H9 (cell line): ENCODE measurements at regions not wholly inside any gene's neighbourhood (a gene's known extent, or its start where the extent isn't known, plus 50 kb on each side); places are given as distances from the start of the nearest gene placed in this dataset.

ENCODE experiments used
- DNase-seq: peaks from one replicate; pipeline ENCODE4 v3.0.0-alpha.2; 2017
- H2AFZ ChIP-seq: one replicate; pipeline ENCODE4 v1.6.1; 2013; ENCODE audit warnings: mild to moderate bottlenecking, low read length, control low read depth, moderate library complexity
- H2AK5ac ChIP-seq: 2 replicates; pipeline ENCODE4 v1.6.1; 2013; ENCODE audit warnings: low read length, control low read depth, mixed read lengths; ENCODE audit not compliant: insufficient read length
- H2BK120ac ChIP-seq: one replicate; pipeline ENCODE4 v1.6.1; 2013; ENCODE audit warnings: low read depth, mild to moderate bottlenecking, low read length, control low read depth, inconsistent platforms; ENCODE audit not compliant: poor library complexity, severe bottlenecking
- H2BK12ac ChIP-seq: 2 replicates; pipeline ENCODE4 v1.6.1; 2013; ENCODE audit warnings: low read length, control low read depth, mixed read lengths, low read depth; ENCODE audit not compliant: insufficient read length
- H2BK15ac ChIP-seq: 2 replicates; pipeline ENCODE4 v1.6.1; 2013; ENCODE audit warnings: low read depth, low read length, control low read depth
- H2BK20ac ChIP-seq: one replicate; pipeline ENCODE4 v1.6.1; 2013; ENCODE audit warnings: low read depth, mild to moderate bottlenecking, low read length, control low read depth, inconsistent platforms; ENCODE audit not compliant: poor library complexity, severe bottlenecking
- H2BK5ac ChIP-seq: 2 replicates; pipeline ENCODE4 v1.6.1; 2013; ENCODE audit warnings: low read length, control low read depth, mixed read lengths; ENCODE audit not compliant: insufficient read length
- H3K14ac ChIP-seq: 2 replicates; pipeline ENCODE4 v1.6.1; 2013; ENCODE audit warnings: low read length, control low read depth; ENCODE audit not compliant: insufficient read depth
- H3K18ac ChIP-seq: 2 replicates; pipeline ENCODE4 v1.6.1; 2013; ENCODE audit warnings: low read depth, mild to moderate bottlenecking, mixed read lengths, low read length, control low read depth; ENCODE audit not compliant: insufficient read length
- H3K23ac ChIP-seq: 2 replicates; pipeline ENCODE4 v1.6.1; 2013; ENCODE audit warnings: low read length, control low read depth, mixed read lengths, low read depth; ENCODE audit not compliant: insufficient read length
- H3K23me2 ChIP-seq: 2 replicates; pipeline ENCODE4 v1.6.1; 2013; ENCODE audit warnings: low read depth, mild to moderate bottlenecking, mixed read lengths, low read length, control low read depth; ENCODE audit not compliant: insufficient read length, poor library complexity, severe bottlenecking
- H3K27ac ChIP-seq: 2 replicates; pipeline ENCODE4 v1.5.1; 2013; ENCODE audit warnings: low read length, control low read depth, mixed read lengths, low read depth; ENCODE audit not compliant: insufficient read length
- H3K27me3 ChIP-seq: 2 replicates; pipeline ENCODE4 v1.6.1; 2013; ENCODE audit warnings: low read length, control low read depth, inconsistent platforms; ENCODE audit not compliant: insufficient read depth
- H3K4ac ChIP-seq: 2 replicates; pipeline ENCODE4 v1.6.1; 2013; ENCODE audit warnings: low read depth, mild to moderate bottlenecking, control low read depth, inconsistent platforms, low read length, moderate library complexity
- H3K4me1 ChIP-seq: 2 replicates; pipeline ENCODE4 v1.6.1; 2013; ENCODE audit warnings: low read length, control low read depth, inconsistent platforms; ENCODE audit not compliant: insufficient read depth
- H3K4me2 ChIP-seq: 2 replicates; pipeline ENCODE4 v1.6.1; 2013; ENCODE audit warnings: low read length, control low read depth, mixed read lengths; ENCODE audit not compliant: insufficient read length, insufficient read depth
- H3K56ac ChIP-seq: 2 replicates; pipeline ENCODE4 v1.6.1; 2013; ENCODE audit warnings: low read depth, mild to moderate bottlenecking, mixed read lengths, low read length, control low read depth; ENCODE audit not compliant: insufficient read length
- H3K79me1 ChIP-seq: 2 replicates; pipeline ENCODE4 v1.6.1; 2013; ENCODE audit warnings: low read depth, mild to moderate bottlenecking, moderate library complexity, low read length, control low read depth, inconsistent platforms; ENCODE audit not compliant: insufficient read depth, poor library complexity, severe bottlenecking
- H3K79me2 ChIP-seq: 2 replicates; pipeline ENCODE4 v1.6.1; 2013; ENCODE audit warnings: low read length, control low read depth, inconsistent platforms; ENCODE audit not compliant: insufficient read depth
- H3K9ac ChIP-seq: 2 replicates; pipeline ENCODE4 v1.6.1; 2013; ENCODE audit warnings: low read length, control low read depth, mixed read lengths; ENCODE audit not compliant: insufficient read length; ENCODE audit errors: extremely low read depth
- H3K9me3 ChIP-seq: one replicate; pipeline ENCODE4 v1.6.1; 2013; ENCODE audit warnings: low read depth, low read length, inconsistent platforms; ENCODE audit not compliant: control insufficient read depth
- H3T11ph ChIP-seq: one replicate; pipeline ENCODE4 v1.6.1; 2013; ENCODE audit warnings: mild to moderate bottlenecking, low read length, control low read depth, inconsistent platforms
- H4K20me1 ChIP-seq: one replicate; pipeline ENCODE4 v1.6.1; 2013; ENCODE audit not compliant: control insufficient read depth, insufficient read length, insufficient read depth
- H4K5ac ChIP-seq: 2 replicates; pipeline ENCODE4 v1.6.1; 2013; ENCODE audit warnings: low read depth, mild to moderate bottlenecking, mixed read lengths, low read length, control low read depth; ENCODE audit not compliant: insufficient read length
- H4K8ac ChIP-seq: replicated peaks from 2 replicates; pipeline ENCODE4 v1.6.1; 2013; ENCODE audit warnings: low read length, control low read depth, mixed read lengths, low read depth; ENCODE audit not compliant: insufficient read length
- H4K91ac ChIP-seq: 2 replicates; pipeline ENCODE4 v1.6.1; 2013; ENCODE audit warnings: low read depth, mild to moderate bottlenecking, moderate library complexity, mixed read lengths, low read length, control low read depth; ENCODE audit not compliant: insufficient read length
- H3K27ac Mint-ChIP-seq, 3 experiments: 2 replicates in 2 of 3; 3 replicates in 1 of 3; pipeline ENCODE4 v1.8.0; 2020 to 2021; ENCODE audit warnings: mixed read lengths in 3 of 3, mild to moderate bottlenecking in 1 of 3, moderate library complexity in 1 of 3
- H3K27me3 Mint-ChIP-seq: 2 replicates; pipeline ENCODE4 v1.8.0; 2021; ENCODE audit warnings: low read depth, mild to moderate bottlenecking, moderate library complexity, mixed read lengths
- H3K36me3 Mint-ChIP-seq, 3 experiments: 2 replicates in 2 of 3; 3 replicates in 1 of 3; pipeline ENCODE4 v1.8.0; 2020 to 2021; ENCODE audit warnings: low read depth in 3 of 3, mixed read lengths in 3 of 3; ENCODE audit not compliant: insufficient read depth in 1 of 3
- H3K4me1 Mint-ChIP-seq, 2 experiments: 2 replicates each; pipeline ENCODE4 v1.8.0; 2020; ENCODE audit warnings: mixed read lengths in 2 of 2
- H3K4me3 Mint-ChIP-seq, 2 experiments: 2 replicates in 1 of 2; 3 replicates in 1 of 2; pipeline ENCODE4 v1.8.0; 2020 to 2021; ENCODE audit warnings: mild to moderate bottlenecking in 2 of 2, mixed read lengths in 2 of 2, moderate library complexity in 1 of 2
- H3K9me3 Mint-ChIP-seq, 2 experiments: 2 replicates in 1 of 2; 3 replicates in 1 of 2; pipeline ENCODE4 v1.8.0; 2020; ENCODE audit warnings: mild to moderate bottlenecking in 2 of 2, mixed read lengths in 2 of 2, moderate library complexity in 1 of 2
- WGBS: extraction: QIAGEN DNeasy Blood & Tissue Kit; methylation state at CpG from one replicate; pipeline ENCODE4 v1.1.7; 2013; ENCODE audit warnings: missing lambda C conversion rate, low lambda C conversion rate, mixed read lengths; ENCODE audit not compliant: insufficient read length; ENCODE audit errors: extremely low coverage; 5-methylcytosine and 5-hydroxymethylcytosine counted together
- TF ChIP-seq, protein P1 (sequence below): fragments of 200-600 bp; sonication (generic); conservative IDR thresholded peaks from 3 replicates; pipeline ENCODE4 v1.8.0; 2021; ENCODE audit warnings: antibody characterized with exemption, mild to moderate bottlenecking

DNA sequence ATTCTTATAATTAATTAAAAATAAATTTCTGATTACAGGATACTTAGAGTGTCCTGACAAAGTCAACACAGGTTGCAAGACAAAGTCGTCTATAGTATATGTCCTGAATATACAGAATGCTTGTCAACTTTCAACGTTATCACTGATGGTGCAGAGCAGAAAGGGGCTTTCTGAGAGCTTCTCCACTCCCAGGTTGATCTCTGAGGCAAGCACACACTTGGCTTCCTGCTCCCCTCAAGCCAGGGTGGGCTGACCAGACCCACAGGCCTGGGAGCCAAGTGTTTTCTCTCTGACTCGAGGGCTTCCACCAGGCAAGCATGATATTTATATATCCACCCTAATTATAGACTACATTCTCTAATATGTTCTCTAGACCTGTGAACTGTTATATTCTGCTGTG, 448.9 kb downstream of the SH2D4B start:
- H3K9me3 ChIP-seq = no peaks in the 10 kb centered on the region
- Mint-ChIP-seq H3K4me3 (no peak overlapping the region), H3K27me3 (no peaks in the 10 kb centered on the region), H3K36me3 (no peaks in the 10 kb centered on the region), H3K27ac (no peak overlapping the region), H3K4me1 (no peaks in the 10 kb centered on the region), H3K9me3 (no peaks in the 10 kb centered on the region; a peak in 1 of 5 replicates)
- H3T11ph ChIP-seq = no peak overlapping the region
- no peak overlapping the region for H3K14ac ChIP-seq
- H2BK12ac ChIP-seq = no peak overlapping the region
- no peak overlapping the region for H4K8ac ChIP-seq
- H3K79me2 ChIP-seq = no peaks in the 10 kb centered on the region
- DNase-seq = no peak
- no peak overlapping the region for H3K18ac ChIP-seq
- H3K56ac ChIP-seq = no peak overlapping the region
- H2AK5ac ChIP-seq = no peak overlapping the region
- no peaks in the 10 kb centered on the region for H4K20me1 ChIP-seq
- no peak overlapping the region for H3K9ac ChIP-seq
- no CpG with 5 or more reads among the region's 3 CpGs for WGBS
- H3K4me1 ChIP-seq = no peaks in the 10 kb centered on the region
- no peak overlapping the region for H2AFZ ChIP-seq
- H3K27ac ChIP-seq = no peak overlapping the region
- no peak overlapping the region for H4K91ac ChIP-seq
- H3K23me2 ChIP-seq = no peaks in the 10 kb centered on the region
- H2BK5ac ChIP-seq = no peak overlapping the region
- no peak overlapping the region for H3K4me2 ChIP-seq
- H2BK120ac ChIP-seq = no peak overlapping the region
- H3K27me3 ChIP-seq = no peaks in the 10 kb centered on the region
- H2BK15ac ChIP-seq = no peak overlapping the region
- H4K5ac ChIP-seq = no peak overlapping the region
- H3K4ac ChIP-seq = no peak overlapping the region
- TF ChIP-seq, protein P1, sequence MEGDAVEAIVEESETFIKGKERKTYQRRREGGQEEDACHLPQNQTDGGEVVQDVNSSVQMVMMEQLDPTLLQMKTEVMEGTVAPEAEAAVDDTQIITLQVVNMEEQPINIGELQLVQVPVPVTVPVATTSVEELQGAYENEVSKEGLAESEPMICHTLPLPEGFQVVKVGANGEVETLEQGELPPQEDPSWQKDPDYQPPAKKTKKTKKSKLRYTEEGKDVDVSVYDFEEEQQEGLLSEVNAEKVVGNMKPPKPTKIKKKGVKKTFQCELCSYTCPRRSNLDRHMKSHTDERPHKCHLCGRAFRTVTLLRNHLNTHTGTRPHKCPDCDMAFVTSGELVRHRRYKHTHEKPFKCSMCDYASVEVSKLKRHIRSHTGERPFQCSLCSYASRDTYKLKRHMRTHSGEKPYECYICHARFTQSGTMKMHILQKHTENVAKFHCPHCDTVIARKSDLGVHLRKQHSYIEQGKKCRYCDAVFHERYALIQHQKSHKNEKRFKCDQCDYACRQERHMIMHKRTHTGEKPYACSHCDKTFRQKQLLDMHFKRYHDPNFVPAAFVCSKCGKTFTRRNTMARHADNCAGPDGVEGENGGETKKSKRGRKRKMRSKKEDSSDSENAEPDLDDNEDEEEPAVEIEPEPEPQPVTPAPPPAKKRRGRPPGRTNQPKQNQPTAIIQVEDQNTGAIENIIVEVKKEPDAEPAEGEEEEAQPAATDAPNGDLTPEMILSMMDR = no peak
- no peak overlapping the region for H3K23ac ChIP-seq
- no peak overlapping the region for H2BK20ac ChIP-seq
- no peaks in the 10 kb centered on the region for H3K79me1 ChIP-seq
